T-helper 2 cell treated with Interferon-gamma antibody and Interleukin-4, amounts not matched to agents 5 μg/mL and 100 μg/mL, for 36 hours (primary cell): ENCODE measurements at regions not wholly inside any gene's neighbourhood (a gene's known extent, or its start where the extent isn't known, plus 50 kb on each side); places are given as distances from the start of the nearest gene placed in this dataset.
"Not testable (repeated sequence)": the region's sequence is repeated elsewhere in the genome, so short reads cannot be mapped to it uniquely, and the experiment has no call there.

Experiments
- DNase-seq: peaks from one replicate; pipeline ENCODE4 v3.0.0; 2021; ENCODE audit warnings: low spot score
- H3K27ac Mint-ChIP-seq: one replicate; pipeline ENCODE4 v1.8.0; 2021; ENCODE audit warnings: mild to moderate bottlenecking, mixed read lengths
- H3K27me3 Mint-ChIP-seq: one replicate; pipeline ENCODE4 v1.8.0; 2021; ENCODE audit warnings: low read depth, mixed read lengths
- H3K36me3 Mint-ChIP-seq: one replicate; pipeline ENCODE4 v1.8.0; 2021; ENCODE audit warnings: low read depth, mixed read lengths
- H3K4me1 Mint-ChIP-seq: one replicate; pipeline ENCODE4 v1.8.0; 2021; ENCODE audit warnings: low read depth, mixed read lengths
- H3K4me3 Mint-ChIP-seq: one replicate; pipeline ENCODE4 v1.8.0; 2022; ENCODE audit warnings: mild to moderate bottlenecking, moderate library complexity, mixed read lengths
- H3K9me3 Mint-ChIP-seq: one replicate; pipeline ENCODE4 v1.8.0; 2021; ENCODE audit warnings: mixed read lengths

DNA sequence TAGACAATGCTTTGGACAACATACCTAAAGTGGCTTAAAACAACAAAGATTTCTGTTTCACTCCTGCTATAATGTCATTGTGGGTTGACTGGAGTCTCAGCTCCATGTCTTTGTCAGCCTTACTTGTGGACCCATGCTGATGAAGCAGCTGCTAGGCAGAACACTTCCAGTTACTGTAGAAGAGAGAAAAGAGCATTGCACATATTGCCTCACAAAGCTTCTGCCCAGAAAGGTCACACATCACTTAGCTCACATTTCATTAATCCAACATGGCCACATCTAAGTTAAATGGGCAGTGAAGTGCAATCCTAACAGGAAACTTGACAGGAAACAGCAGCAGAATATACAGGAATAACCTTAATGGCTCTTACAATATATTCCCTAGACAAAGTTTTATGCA lies 480.5 kb upstream of the HTR1E start:
- no peaks in the 10 kb centered on the region for H3K36me3 Mint-ChIP-seq
- no peaks in the 10 kb centered on the region for H3K4me1 Mint-ChIP-seq
- H3K27me3 Mint-ChIP-seq: no peaks in the 10 kb centered on the region
- H3K9me3 Mint-ChIP-seq: peaks cover 45% of the 10 kb centered on the region
- no peak for DNase-seq
- no peak overlapping the region for H3K4me3 Mint-ChIP-seq
- no peak overlapping the region for H3K27ac Mint-ChIP-seq

- Mint-ChIP-seq H3K9me3 (peaks cover 25% of the 10 kb centered on the region), H3K4me3 (no peak overlapping the region), H3K27ac (no peak overlapping the region), H3K27me3 (no peaks in the 10 kb centered on the region), H3K36me3 (no peaks in the 10 kb centered on the region), H3K4me1 (no peaks in the 10 kb centered on the region)
- DNase-seq: no peak
Measured at GRCh38 chr6:86453232-86453631, 484.1 kb upstream of the HTR1E start.

- DNase-seq: no peak
- Mint-ChIP-seq H3K4me1 (no peaks in the 10 kb centered on the region), H3K27me3 (no peaks in the 10 kb centered on the region), H3K36me3 (no peaks in the 10 kb centered on the region), H3K9me3 (peaks cover under 1% of the 10 kb centered on the region), H3K4me3 (no peak overlapping the region), H3K27ac (no peak overlapping the region)
Measured at GRCh38 chr6:86448398-86448797, 488.9 kb upstream of the HTR1E start.

DNA sequence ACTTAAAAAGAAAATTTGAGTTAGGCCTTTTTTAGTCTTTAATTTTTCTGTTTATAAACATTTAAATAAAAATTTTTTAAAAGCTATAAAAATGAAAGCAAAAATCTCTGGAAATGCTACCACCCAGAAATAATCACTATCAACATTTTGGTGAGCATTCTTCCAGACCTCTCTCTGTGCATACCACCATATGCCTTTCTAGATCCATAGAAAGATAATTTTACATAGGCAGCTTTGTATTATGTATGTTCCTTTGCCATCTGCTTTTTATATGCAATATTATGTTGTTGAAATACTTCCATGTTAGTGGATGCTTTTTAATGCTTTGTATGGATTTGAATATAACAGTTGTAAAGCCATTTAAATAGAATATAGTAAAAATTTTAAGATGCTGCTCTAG lies 496.7 kb upstream of the HTR1E start:
- Mint-ChIP-seq H3K27ac (no peak overlapping the region), H3K9me3 (no peaks in the 10 kb centered on the region), H3K36me3 (no peaks in the 10 kb centered on the region), H3K4me1 (no peaks in the 10 kb centered on the region), H3K27me3 (no peaks in the 10 kb centered on the region), H3K4me3 (no peak overlapping the region)
- no peak for DNase-seq

DNA sequence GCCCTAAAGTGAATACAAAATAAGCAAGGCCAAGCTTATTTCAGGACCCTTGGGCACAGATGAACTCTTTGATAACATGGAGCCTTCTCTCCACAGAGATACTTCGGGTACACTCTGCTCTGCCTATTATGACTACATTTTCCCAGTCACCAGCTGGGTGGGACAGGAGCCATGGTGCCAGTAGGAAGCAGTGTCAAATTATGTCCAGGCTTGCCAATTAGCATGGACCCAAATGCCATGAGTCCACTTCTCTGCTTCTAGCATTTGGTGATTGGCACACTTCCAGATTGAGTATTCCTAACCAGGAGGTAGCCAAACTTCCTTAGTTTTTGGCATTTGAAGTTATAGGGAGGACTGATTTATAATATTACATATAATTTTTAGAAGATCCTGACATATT lies 513.8 kb upstream of the HTR1E start:
- no peaks in the 10 kb centered on the region for H3K27me3 Mint-ChIP-seq
- H3K27ac Mint-ChIP-seq: no peak overlapping the region
- H3K4me1 Mint-ChIP-seq: no peaks in the 10 kb centered on the region
- no peak for DNase-seq
- H3K9me3 Mint-ChIP-seq: no peaks in the 10 kb centered on the region
- H3K36me3 Mint-ChIP-seq: no peaks in the 10 kb centered on the region
- H3K4me3 Mint-ChIP-seq: no peak overlapping the region

DNA sequence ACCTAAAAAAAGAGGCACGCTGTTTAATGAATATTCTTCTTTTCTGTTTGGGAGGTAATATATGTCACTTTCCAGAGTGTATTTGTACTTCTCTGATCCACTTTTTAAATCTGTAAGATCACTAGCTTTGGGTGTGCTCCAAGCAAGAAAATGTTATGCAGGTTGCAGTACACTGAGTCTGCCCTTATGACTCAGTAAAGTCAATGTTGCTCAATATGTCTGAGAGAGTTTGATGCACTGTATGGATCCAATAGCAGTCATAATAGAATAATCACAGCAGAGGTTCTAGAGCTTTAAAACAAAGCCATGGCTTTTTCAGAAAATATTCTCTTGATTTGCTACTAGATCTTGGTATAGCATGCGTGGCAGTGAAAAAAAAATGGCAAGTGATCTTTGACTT lies 525.3 kb upstream of the HTR1E start:
- no peak for DNase-seq
- H3K4me1 Mint-ChIP-seq: no peaks in the 10 kb centered on the region
- no peaks in the 10 kb centered on the region for H3K9me3 Mint-ChIP-seq
- no peaks in the 10 kb centered on the region for H3K36me3 Mint-ChIP-seq
- no peak overlapping the region for H3K27ac Mint-ChIP-seq
- no peaks in the 10 kb centered on the region for H3K27me3 Mint-ChIP-seq
- H3K4me3 Mint-ChIP-seq: no peak overlapping the region

GRCh38 chr6:86407128-86407527 lies 530.2 kb upstream of the HTR1E start:
- H3K27me3 Mint-ChIP-seq: no peaks in the 10 kb centered on the region
- H3K36me3 Mint-ChIP-seq: no peaks in the 10 kb centered on the region
- DNase-seq: no peak
- no peaks in the 10 kb centered on the region for H3K4me1 Mint-ChIP-seq
- no peak overlapping the region for H3K4me3 Mint-ChIP-seq
- H3K27ac Mint-ChIP-seq: no peak overlapping the region
- H3K9me3 Mint-ChIP-seq: no peaks in the 10 kb centered on the region

DNA sequence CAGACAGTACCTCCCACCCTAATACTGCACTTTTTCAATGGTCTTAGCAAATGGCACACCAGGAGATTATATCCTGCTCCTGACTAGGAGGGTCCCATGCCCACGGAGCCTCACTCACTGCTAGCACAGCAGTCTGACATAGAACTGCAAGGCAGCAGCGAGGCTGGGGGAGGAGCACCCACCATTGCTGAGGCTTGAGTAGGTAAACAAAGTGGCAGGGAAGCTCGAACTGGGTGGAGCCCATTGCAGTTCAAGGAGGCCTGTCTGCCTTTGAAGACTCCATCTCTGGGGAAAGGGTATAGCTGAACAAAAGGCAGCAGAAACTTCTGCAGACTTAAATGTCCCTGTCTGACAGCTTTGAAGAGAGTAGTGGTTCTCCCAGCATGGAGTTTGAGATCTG lies 544.5 kb upstream of the HTR1E start:
- not testable (repeated sequence) for H3K4me1 Mint-ChIP-seq, H3K27me3 Mint-ChIP-seq, H3K27ac Mint-ChIP-seq, H3K36me3 Mint-ChIP-seq, DNase-seq, H3K4me3 Mint-ChIP-seq
- H3K9me3 Mint-ChIP-seq: peaks cover 14% of the 10 kb centered on the region

DNA sequence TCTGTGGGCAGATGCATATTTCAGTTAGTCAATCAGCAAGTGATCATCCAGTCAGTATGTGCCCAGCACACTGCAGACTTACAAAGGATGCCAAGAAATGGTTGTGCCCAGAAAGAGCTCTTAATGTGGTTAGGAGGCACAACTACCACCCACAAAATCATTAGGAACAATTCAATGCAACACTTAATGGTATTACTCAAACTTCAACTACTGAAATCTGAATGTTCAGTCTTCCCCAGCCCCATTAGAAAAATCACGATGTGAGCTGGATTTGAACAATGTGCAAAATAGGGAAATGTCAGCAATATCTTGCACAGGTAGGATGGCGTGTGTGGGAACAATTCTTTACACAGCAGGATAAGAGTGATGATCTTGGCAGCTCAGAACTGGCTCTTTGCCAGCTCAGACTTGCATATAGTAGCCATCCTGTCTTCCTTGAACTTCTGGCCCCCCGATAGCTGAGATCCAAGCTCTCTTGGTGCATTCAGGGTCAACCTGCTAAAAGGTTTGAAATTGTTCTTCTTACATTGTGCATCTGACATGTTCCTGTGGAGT lies 556.7 kb upstream of the HTR1E start:
- DNase-seq: no peak
- no peak overlapping the region for H3K27ac Mint-ChIP-seq
- H3K4me3 Mint-ChIP-seq: no peak overlapping the region
- H3K36me3 Mint-ChIP-seq: no peaks in the 10 kb centered on the region
- H3K9me3 Mint-ChIP-seq: peaks cover 1% of the 10 kb centered on the region
- no peaks in the 10 kb centered on the region for H3K27me3 Mint-ChIP-seq
- H3K4me1 Mint-ChIP-seq: no peaks in the 10 kb centered on the region

- H3K27me3 Mint-ChIP-seq: no peaks in the 10 kb centered on the region
- H3K4me3 Mint-ChIP-seq: no peak overlapping the region
- no peak overlapping the region for H3K27ac Mint-ChIP-seq
- no peak for DNase-seq
- peaks cover 8% of the 10 kb centered on the region for H3K9me3 Mint-ChIP-seq
- H3K4me1 Mint-ChIP-seq: no peaks in the 10 kb centered on the region
- no peaks in the 10 kb centered on the region for H3K36me3 Mint-ChIP-seq
Measured at GRCh38 chr6:86357877-86358276, 579.5 kb upstream of the HTR1E start.

DNA sequence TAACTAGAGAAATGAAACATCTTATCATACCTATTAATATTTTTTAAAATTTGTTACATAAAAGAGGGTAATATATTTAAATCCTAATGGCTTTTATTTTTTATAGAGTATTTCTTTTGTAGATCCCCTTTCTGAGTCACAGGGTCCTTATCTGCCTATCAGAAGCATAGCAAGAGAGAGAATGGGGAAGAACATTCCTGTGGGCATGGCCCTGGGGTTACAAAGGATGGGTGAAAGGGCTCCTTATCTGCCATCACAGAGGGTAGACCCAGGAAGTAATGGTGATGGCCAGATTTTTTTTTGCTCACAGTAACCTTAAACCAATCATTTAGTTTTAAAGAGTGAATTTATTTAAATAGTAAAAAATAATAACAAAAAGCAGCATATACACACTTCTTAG lies 582.1 kb upstream of the HTR1E start:
- H3K27me3 Mint-ChIP-seq: no peaks in the 10 kb centered on the region
- no peaks in the 10 kb centered on the region for H3K36me3 Mint-ChIP-seq
- no peaks in the 10 kb centered on the region for H3K4me1 Mint-ChIP-seq
- peaks cover 18% of the 10 kb centered on the region for H3K9me3 Mint-ChIP-seq
- H3K4me3 Mint-ChIP-seq: no peak overlapping the region
- no peak for DNase-seq
- no peak overlapping the region for H3K27ac Mint-ChIP-seq

GRCh38 chr6:86331919-86332318 lies 605.4 kb upstream of the HTR1E start:
- DNase-seq: no peak
- Mint-ChIP-seq H3K27ac (no peak overlapping the region), H3K4me1 (no peaks in the 10 kb centered on the region), H3K36me3 (no peaks in the 10 kb centered on the region), H3K9me3 (peaks cover 7% of the 10 kb centered on the region), H3K27me3 (no peaks in the 10 kb centered on the region), H3K4me3 (no peak overlapping the region)

DNA sequence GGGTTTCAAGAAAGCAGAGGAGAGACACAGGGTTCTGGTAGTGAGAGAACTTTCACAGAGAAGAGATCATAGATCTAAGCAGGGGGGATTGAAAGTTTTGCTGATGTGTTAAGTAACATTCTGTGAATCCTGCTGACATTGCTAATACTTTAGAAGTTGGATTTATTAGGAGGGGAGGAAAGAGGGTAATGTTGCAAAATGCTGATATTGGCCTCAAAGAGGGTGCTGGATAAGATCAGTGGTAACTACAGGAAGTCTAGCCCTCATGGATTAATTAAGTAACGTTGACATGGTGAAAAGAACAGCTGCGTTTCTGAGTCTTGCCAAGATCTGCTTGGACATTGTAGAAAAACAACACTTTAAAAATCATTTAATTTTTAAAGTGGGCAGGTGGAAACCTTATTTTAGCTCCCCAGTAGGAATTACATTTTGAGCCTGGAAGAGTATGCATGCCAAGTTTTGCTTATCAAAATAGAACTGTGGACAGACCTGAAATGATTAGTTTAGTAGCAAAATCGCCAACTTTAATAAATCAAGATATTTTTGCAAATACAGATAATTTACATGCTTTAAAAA lies 606.0 kb upstream of the HTR1E start:
- Mint-ChIP-seq H3K4me3 (no peak overlapping the region), H3K36me3 (no peaks in the 10 kb centered on the region), H3K27ac (no peak overlapping the region), H3K9me3 (peaks cover 10% of the 10 kb centered on the region), H3K27me3 (no peaks in the 10 kb centered on the region), H3K4me1 (no peaks in the 10 kb centered on the region)
- no peak for DNase-seq

DNA sequence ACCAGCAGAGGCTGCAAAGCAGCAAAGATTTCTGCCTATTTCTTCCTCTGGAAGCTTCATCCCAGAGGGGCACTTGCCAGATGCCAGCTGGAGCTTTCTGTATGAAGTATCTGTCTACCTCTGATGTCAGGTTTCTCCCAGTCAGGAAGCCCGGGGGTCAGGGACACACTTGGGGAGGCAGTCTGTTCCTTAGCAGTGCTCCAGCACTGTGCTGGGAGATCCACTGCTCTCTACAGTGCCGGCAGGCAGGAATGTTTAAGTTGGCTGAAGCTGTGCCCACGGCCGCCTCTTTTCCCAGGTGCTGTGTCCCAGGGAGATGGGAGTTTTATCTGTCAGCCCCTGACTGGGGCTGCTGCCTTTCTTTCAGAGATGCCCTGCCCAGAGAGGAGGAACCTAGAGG lies 631.1 kb upstream of the HTR1E start:
- Mint-ChIP-seq H3K9me3 (peaks cover 28% of the 10 kb centered on the region), H3K4me3 (no peak overlapping the region), H3K36me3 (no peaks in the 10 kb centered on the region), H3K4me1 (no peaks in the 10 kb centered on the region), H3K27ac (no peak overlapping the region), H3K27me3 (no peaks in the 10 kb centered on the region)
- no peak for DNase-seq

DNA sequence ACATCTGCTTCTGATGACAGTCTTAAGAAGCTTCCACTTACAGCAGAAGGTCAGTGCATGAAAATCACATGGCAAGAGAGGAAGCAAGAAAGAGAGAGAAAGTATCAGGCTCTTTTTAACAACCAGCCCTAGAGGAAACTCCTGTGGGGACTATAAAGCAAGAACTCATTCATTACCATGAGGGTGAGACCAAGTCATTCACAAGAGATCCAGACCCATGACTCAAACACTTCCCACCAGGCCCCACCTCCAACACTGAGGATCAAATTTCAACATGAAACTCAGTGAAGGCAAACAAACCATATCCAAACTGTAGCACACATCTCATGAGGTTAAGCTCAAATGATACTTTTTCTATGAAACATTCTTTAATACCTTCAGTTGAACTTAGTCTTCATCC lies 643.2 kb upstream of the SYNCRIP start:
- H3K4me1 Mint-ChIP-seq: no peaks in the 10 kb centered on the region
- no peak for DNase-seq
- no peak overlapping the region for H3K4me3 Mint-ChIP-seq
- H3K27me3 Mint-ChIP-seq: no peaks in the 10 kb centered on the region
- no peak overlapping the region for H3K27ac Mint-ChIP-seq
- H3K36me3 Mint-ChIP-seq: no peaks in the 10 kb centered on the region
- H3K9me3 Mint-ChIP-seq: peaks cover 25% of the 10 kb centered on the region
